Ramos (cell line): ENCODE measurements at regions not wholly inside any gene's neighbourhood (a gene's known extent, or its start where the extent isn't known, plus 50 kb on each side); places are given as distances from the start of the nearest gene placed in this dataset.

Experiments used
- in situ Hi-C: fragments of 300-500 bp; cut with MboI; formaldehyde crosslinking; loops from one replicate; pipeline ENCODE4 v1.14.3; 2022; ENCODE audit warnings: low sequenced_read_pairs; ENCODE audit not compliant: unreplicated experiment

GRCh38 chr18:7470101-7470500 is 97.0 kb upstream of the PTPRM start:
- in situ Hi-C loops = no loop called here

- in situ Hi-C loops = no loop called here
Observed at GRCh38 chr18:7470503-7470902, 96.6 kb upstream of the PTPRM start.

- in situ Hi-C loops = no loop called here
Observed at GRCh38 chr18:7476386-7476785, 90.7 kb upstream of the PTPRM start.

- in situ Hi-C loops = no loop called here
Observed at GRCh38 chr18:7479756-7480155, 87.4 kb upstream of the PTPRM start.

- in situ Hi-C loops = no loop called here
Observed at GRCh38 chr18:7480879-7481278, 86.2 kb upstream of the PTPRM start.

- in situ Hi-C loops = no loop called here
Observed at GRCh38 chr18:7482342-7482741, 84.8 kb upstream of the PTPRM start.

- in situ Hi-C loops = no loop called here
Observed at GRCh38 chr18:7485616-7486015, 81.5 kb upstream of the PTPRM start.

GRCh38 chr18:7488571-7488970 is 78.5 kb upstream of the PTPRM start:
- in situ Hi-C loops = no loop called here

- in situ Hi-C loops = no loop called here
Observed at GRCh38 chr18:7490104-7490503, 77.0 kb upstream of the PTPRM start.

- in situ Hi-C loops = no loop called here
Observed at GRCh38 chr18:7492385-7492784, 74.7 kb upstream of the PTPRM start.

GRCh38 chr18:7497081-7497480 is 70.0 kb upstream of the PTPRM start:
- in situ Hi-C loops = no loop called here

GRCh38 chr18:7511106-7511505 is 56.0 kb upstream of the PTPRM start:
- in situ Hi-C loops = no loop called here

- in situ Hi-C loops = no loop called here
Observed at GRCh38 chr18:7512348-7512747, 54.8 kb upstream of the PTPRM start.

- in situ Hi-C loops = no loop called here
Observed at GRCh38 chr18:7512990-7513389, 54.1 kb upstream of the PTPRM start.

- in situ Hi-C loops = no loop called here
Observed at GRCh38 chr18:7514796-7515440, 52.2 kb upstream of the PTPRM start.

- in situ Hi-C loops = no loop called here
Observed at GRCh38 chr18:7516266-7517117, 50.6 kb upstream of the PTPRM start.
